Activated CD4-positive, CD25-positive, alpha-beta regulatory T cell (primary cell): ENCODE measurements at regions not wholly inside any gene's neighbourhood (a gene's known extent, or its start where the extent isn't known, plus 50 kb on each side); places are given as distances from the start of the nearest gene placed in this dataset.

Experiments used
- DNase-seq, 4 experiments: peaks; one replicate each; lab custom pipeline; 2025; lab: John Stamatoyannopoulos, UW

DNA sequence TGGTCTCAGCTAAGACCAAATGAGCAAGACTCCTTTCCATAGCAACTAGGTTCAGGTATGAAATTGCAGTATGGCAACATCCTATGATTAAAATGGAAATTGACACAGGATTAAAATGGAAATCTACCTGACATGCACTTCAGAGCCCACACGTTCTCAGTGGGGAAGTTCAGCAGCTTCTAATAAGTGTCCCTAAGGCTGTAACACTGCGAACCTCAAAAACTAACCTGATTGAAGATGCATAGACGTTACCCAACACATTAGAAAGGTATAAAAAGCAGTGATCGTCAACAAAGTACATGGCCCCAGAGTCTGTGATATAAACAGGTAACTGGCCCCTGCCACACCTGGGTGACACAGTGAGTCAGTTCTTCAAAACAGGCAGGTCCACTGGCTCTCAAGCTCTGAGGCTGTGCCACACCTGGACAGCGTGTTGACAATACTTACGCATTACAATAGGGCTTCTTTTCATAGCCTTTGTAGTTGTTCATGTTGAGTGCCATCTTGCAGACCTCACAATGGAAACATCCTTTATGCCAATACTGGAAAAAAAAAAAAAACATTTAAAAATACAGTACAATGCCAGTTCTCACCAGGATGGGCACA, 274.9 kb upstream of the NEBL start:
- no peak for DNase-seq

DNA sequence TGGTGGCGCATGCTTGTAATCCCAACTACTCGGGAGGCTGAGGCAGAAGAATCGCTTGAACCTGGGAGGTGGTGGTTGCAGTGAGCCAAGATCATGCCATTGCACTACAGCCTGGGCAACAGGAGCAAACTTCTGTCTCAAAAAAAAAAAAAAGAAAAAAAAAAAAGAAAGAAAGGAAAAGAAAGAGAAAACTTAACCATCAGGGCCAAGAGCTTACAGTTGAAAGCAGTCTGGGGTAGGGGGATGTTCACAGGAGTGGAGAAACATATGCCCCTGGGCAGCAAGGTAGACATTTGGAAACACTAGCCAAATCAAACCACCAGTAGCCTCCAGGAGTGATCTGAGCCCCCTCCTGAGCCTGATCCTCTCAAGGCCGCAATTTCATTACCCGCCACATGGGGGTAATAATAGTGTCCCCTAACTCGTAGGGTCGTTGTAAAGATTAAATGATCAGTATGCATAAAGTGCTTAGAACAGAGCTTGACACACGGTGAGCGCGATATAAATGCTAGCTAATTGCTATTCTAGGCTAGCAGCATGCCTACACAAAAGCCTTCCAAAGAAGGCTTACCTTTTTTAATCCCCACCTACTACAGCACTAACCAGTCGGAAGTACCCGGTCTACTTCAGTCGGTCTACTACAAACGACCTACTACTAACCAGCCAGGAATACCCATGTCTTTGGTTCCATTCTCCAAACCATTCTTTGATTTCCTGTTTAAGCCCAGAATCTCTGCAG, 274.3 kb upstream of the NEBL start:
- DNase-seq: no peak

- no peak for DNase-seq
Observed at GRCh38 chr10:21170216-21170615, 273.1 kb upstream of the NEBL start.

GRCh38 chr10:21169271-21169670, 272.2 kb upstream of the NEBL start:
- no peak for DNase-seq

GRCh38 chr10:21167288-21168010, 270.3 kb upstream of the NEBL start:
- no peak for DNase-seq

- DNase-seq: no peak
Observed at GRCh38 chr10:21166557-21167287, 269.6 kb upstream of the NEBL start.

GRCh38 chr10:21165489-21165888, 268.4 kb upstream of the NEBL start:
- no peak for DNase-seq

GRCh38 chr10:21164687-21165086, 267.6 kb upstream of the NEBL start:
- DNase-seq: no peak

DNA sequence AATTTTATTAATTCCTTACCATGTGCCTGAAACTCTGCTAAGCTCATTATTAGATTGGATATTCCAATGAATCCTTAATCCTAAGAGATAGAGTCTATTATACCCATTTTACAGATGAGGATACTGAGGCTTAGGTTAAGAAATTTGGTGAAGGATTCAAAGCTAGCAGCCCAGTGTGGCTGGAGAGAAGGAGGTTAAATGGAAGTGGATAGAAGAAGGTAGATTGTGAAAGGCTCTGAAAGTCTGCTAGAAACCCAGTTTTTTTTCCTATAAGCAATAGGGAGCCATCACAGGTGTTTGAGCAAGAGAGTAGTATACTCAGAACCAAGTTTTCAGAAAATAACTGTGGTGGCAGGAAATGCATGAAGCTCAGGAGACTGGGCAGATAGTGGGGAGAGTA, 265.8 kb upstream of the NEBL start:
- no peak for DNase-seq

GRCh38 chr10:21161647-21162046, 264.5 kb upstream of the NEBL start:
- DNase-seq: no peak

DNA sequence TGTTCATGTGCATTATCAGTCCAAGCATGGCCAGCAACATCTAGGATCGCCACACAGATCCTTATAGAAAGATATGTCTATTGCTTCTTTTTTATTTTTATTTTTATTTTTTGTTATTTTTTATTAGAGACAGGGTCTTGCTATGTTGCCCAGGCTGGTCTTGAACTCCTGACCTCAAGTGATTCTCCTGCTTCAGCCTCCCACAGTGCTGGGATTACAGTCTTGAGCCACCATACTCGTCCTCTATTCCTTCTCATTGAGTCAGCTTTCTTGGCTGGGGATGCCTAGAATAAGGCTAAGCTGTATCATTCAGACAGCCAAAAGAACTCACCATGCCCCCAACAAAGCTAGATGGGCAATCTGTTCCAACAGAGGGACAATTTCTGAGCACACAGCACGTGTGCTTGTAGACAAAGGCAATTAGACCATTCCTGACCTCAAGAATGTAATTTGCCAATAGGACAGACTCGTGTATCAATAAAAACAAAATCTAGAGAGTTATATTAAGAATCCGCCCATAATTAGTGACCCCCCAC, 264.0 kb upstream of the NEBL start:
- DNase-seq: no peak

GRCh38 chr10:21160116-21160515, 263.0 kb upstream of the NEBL start:
- no peak for DNase-seq

GRCh38 chr10:21159669-21160068, 262.6 kb upstream of the NEBL start:
- DNase-seq: no peak

GRCh38 chr10:21158301-21158700, 261.2 kb upstream of the NEBL start:
- DNase-seq: no peak

- no peak for DNase-seq
Observed at GRCh38 chr10:21157664-21158063, 260.6 kb upstream of the NEBL start.

DNA sequence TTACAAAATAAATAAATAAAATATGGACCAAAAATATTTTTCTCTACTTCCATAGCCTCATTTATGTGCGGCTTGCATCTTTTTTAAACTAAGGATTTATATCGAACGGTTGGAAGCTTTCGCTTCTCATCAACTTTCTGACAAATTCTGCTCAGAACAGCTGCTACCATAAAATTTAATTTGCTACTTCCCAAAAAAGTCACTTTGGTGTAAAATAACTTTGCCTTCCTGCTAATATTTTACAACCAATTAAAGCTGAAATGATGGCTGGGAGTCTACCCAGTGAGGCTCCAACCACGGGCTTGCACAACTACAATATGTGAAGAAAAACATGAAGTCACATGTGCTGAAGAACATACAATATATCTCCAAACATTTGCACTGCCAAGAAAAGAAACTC, 253.1 kb upstream of the NEBL start:
- no peak for DNase-seq

DNA sequence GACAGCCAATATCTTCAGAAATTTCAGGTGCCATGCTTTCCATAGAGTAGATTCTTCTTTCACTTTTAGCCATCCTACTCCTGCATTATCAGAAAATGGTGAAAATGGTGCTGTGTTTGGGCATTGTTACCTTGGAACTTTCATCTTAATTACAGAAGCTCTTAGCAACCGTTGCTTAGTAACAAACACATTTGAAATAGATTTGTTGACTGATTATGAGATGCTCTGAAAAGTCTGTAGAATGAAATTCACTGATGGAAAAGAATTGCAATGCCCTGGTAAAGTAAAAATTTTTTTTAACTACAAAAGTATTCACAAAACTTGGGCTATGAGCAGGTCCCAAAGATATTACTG, 249.3 kb upstream of the NEBL start:
- DNase-seq: no peak

- no peak for DNase-seq
Observed at GRCh38 chr10:21145751-21146435, 248.8 kb upstream of the NEBL start.

DNA sequence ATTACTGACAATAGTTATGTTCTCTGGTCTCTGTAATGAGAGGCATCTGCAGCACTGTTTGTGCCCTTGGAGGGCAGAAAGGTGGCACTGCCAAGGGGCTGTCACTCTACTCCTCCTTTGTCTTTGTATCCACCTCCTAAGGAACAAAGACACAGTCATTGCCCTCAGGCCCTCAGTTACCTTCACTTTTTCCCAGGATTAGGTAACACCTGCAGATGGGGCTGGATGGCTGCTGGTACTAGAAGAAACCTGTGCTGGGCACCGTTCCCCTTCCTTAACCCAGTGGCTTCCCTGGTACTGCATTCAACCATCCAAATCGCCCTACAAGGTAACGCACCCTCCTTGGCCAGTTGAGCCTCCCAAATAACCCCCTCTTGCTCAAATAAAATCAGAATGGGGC, 246.9 kb upstream of the NEBL start:
- DNase-seq: no peak

- no peak for DNase-seq
Observed at GRCh38 chr10:21141946-21142492, 244.9 kb upstream of the NEBL start.

GRCh38 chr10:21138769-21139340, 241.7 kb upstream of the NEBL start:
- no peak for DNase-seq
